Upper lobe of right lung (tissue), 1 donor: ENCODE measurements at regions not wholly inside any gene's neighbourhood (a gene's known extent, or its start where the extent isn't known, plus 50 kb on each side); places are given as distances from the start of the nearest gene placed in this dataset.

Experiments
- ATAC-seq: fragments of 200-7000 bp; cut with Tn5 transposase; one replicate; pipeline ENCODE4 v1.9.1; 2020; ENCODE audit warnings: mild to moderate bottlenecking, moderate library complexity
- DNase-seq: peaks from one replicate; pipeline ENCODE4 v3.0.0-alpha.2; 2020
- H3K27ac ChIP-seq: fragments of 200-600 bp; one replicate; pipeline ENCODE4 v1.8.0; 2022
- H3K27me3 ChIP-seq: fragments of 200-600 bp; one replicate; pipeline ENCODE4 v1.8.0; 2022; ENCODE audit warnings: mild to moderate bottlenecking
- H3K36me3 ChIP-seq: fragments of 200-600 bp; one replicate; pipeline ENCODE4 v1.8.0; 2022
- H3K4me1 ChIP-seq: fragments of 200-600 bp; one replicate; pipeline ENCODE4 v1.8.0; 2022
- H3K4me3 ChIP-seq: fragments of 200-600 bp; one replicate; pipeline ENCODE4 v1.8.0; 2022; ENCODE audit warnings: mild to moderate bottlenecking
- H3K9me3 ChIP-seq: fragments of 200-600 bp; one replicate; pipeline ENCODE4 v1.8.0; 2022
- CTCF ChIP-seq: fragments of 200-600 bp; IDR thresholded peaks from one replicate; pipeline ENCODE4 v1.8.0; 2022; ENCODE audit warnings: antibody characterized with exemption
- intact Hi-C: fragments of 100-400 bp; cut with DNase I; formaldehyde crosslinking; loops from one replicate; pipeline ENCODE4 v1.11.0; 2022
- donor health status: DM: no; HTN: yes; CAD: no; lungs with severe emphysema.

DNA sequence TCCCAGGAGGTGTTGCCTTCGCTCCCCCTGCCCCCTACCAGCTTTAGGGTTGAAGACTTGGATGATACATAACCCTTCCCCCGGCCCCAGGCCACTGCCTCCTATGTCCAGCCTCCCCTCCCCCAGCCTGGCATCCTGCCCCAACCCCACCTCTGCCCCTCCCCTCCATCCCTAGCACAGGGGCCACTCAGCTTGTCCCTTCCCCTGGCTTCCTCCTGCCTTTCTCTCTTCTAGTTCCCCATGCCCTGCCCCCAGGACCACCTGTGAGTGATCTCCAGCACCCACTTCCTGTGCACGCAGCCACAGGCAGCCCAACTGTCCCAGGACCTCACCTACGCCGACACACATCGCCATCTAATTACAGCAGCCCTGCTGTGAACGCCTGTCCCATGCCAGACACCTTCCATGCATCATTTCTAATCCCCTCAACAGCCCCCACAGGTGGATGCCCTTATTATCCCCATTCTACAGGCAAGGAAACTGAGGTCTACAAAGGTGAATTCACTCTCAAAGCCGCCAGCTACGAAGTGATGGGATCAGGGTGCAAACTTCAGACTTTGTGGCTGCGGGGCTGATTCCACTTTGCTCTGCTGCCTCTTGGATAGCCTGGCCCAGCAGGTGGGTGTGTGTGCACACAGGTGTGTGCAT is 82.4 kb upstream of the CHST15 start:
- intact Hi-C loops: no loop called here
- no peak for ATAC-seq
- H3K27me3 ChIP-seq: no peaks in the 10 kb centered on the region

GRCh38 chr10:124174673-124175645 is 81.6 kb upstream of the CHST15 start:
- Histone ChIP-seq H3K27ac (no peak overlapping the region), H3K36me3 (no peaks in the 10 kb centered on the region), H3K4me3 (no peak overlapping the region), H3K9me3 (no peaks in the 10 kb centered on the region), H3K27me3 (no peaks in the 10 kb centered on the region), H3K4me1 (no peaks in the 10 kb centered on the region)
- ATAC-seq (no peak), DNase-seq (no peak)
- no peak for TF ChIP-seq CTCF
- intact Hi-C loops: no loop called here

More for the DNA sequence above, 82.4 kb upstream of the CHST15 start:
- no peak for TF ChIP-seq CTCF
- Histone ChIP-seq H3K36me3 (no peaks in the 10 kb centered on the region), H3K4me3 (no peak overlapping the region), H3K4me1 (no peaks in the 10 kb centered on the region), H3K27ac (no peak overlapping the region), H3K9me3 (no peaks in the 10 kb centered on the region)
- no peak for DNase-seq

DNA sequence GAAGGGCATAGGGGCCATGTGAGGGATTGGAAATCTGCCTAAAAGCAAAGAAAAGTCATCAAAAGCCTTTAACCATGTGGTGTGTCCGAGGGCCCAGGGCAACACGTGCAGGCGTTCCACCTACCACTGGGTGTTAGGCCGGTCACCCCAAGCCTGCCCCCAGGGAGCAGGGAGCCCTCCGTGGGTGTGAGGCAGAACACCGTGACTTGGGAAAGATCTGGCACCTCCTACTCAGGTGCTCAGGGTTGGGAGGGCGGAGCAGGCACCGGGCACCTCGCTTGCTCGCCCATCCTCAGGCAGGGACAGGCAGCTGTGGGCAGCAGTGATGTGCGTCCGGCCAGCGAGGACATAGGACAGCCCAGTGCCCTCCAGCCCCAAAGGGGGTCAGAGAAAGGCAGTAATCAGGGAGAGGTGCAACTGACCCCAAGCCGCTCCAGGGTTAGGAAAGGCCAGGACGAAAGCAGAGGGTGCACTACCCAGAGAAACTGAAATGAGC is 80.7 kb upstream of the CHST15 start:
- no peak for DNase-seq
- no peaks in the 10 kb centered on the region for H3K36me3 ChIP-seq
- no peak for TF ChIP-seq CTCF
- H3K9me3 ChIP-seq: no peaks in the 10 kb centered on the region
- no peak overlapping the region for H3K27ac ChIP-seq
- intact Hi-C loops: no loop called here
- no peaks in the 10 kb centered on the region for H3K4me1 ChIP-seq
- ATAC-seq: no peak
- no peaks in the 10 kb centered on the region for H3K27me3 ChIP-seq
- H3K4me3 ChIP-seq: no peak overlapping the region

- H3K27me3 ChIP-seq: no peaks in the 10 kb centered on the region
- no peaks in the 10 kb centered on the region for H3K36me3 ChIP-seq
- no peak overlapping the region for H3K27ac ChIP-seq
- H3K4me3 ChIP-seq: no peak overlapping the region
- DNase-seq: no peak
- no peak for ATAC-seq
- H3K9me3 ChIP-seq: no peaks in the 10 kb centered on the region
- intact Hi-C loops: no loop called here
- no peaks in the 10 kb centered on the region for H3K4me1 ChIP-seq
- TF ChIP-seq CTCF: no peak
Measured at GRCh38 chr10:124173298-124173900, 80.0 kb upstream of the CHST15 start.

GRCh38 chr10:124172181-124172916 is 79.0 kb upstream of the CHST15 start:
- no peak overlapping the region for H3K27ac ChIP-seq
- no peaks in the 10 kb centered on the region for H3K4me1 ChIP-seq
- DNase-seq: no peak
- no peak for ATAC-seq
- intact Hi-C loops: no loop called here
- H3K4me3 ChIP-seq: no peak overlapping the region
- no peaks in the 10 kb centered on the region for H3K9me3 ChIP-seq
- no peaks in the 10 kb centered on the region for H3K27me3 ChIP-seq
- no peak for TF ChIP-seq CTCF
- H3K36me3 ChIP-seq: no peaks in the 10 kb centered on the region
